Right ventricle myocardium superior (tissue), 1 donor: ENCODE measurements at regions not wholly inside any gene's neighbourhood (a gene's known extent, or its start where the extent isn't known, plus 50 kb on each side); places are given as distances from the start of the nearest gene placed in this dataset.
"Not testable (repeated sequence)": the region's sequence is repeated elsewhere in the genome, so short reads cannot be mapped to it uniquely, and the experiment has no call there.

Experiments used
- ATAC-seq: fragments of 200-7000 bp; cut with Tn5 transposase; one replicate; pipeline ENCODE4 v1.9.1; 2020; ENCODE audit warnings: mild to moderate bottlenecking; ENCODE audit not compliant: poor library complexity
- DNase-seq: peaks from one replicate; pipeline ENCODE4 v3.0.0-alpha.2; 2020
- intact Hi-C: fragments of 100-400 bp; cut with DNase I; formaldehyde crosslinking; loops from one replicate; pipeline ENCODE4 v1.11.2; 2022
- donor health status: DM: no; HTN: yes; CAD: no; lungs with severe emphysema.

GRCh38 chr14:53409969-53410368 is 256.8 kb upstream of the DDHD1 start:
- no peak for DNase-seq
- intact Hi-C loops: no loop called here
- no peak for ATAC-seq

DNA sequence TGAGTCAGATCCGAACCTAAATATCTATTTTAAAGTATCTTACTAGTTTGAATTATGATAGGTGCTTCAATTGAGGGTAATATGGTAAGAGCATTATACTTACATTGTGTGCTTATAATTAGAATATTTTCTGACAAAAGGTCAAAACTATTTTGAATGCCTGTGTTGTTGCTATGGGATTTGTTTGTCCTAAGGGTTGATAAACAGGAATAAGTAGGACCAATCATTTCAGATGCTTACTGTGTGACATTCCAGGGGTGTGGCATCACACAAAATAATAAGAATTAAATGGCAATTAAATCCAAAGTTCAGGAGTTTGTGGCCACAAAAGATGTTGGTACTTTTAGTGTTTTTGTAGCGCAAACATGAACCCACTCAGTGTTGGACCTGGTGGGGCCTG is 256.2 kb upstream of the DDHD1 start:
- ATAC-seq: peak; percentile 91
- intact Hi-C loops: no loop called here

GRCh38 chr14:53408175-53408879 is 255.2 kb upstream of the DDHD1 start:
- intact Hi-C loops: no loop called here
- DNase-seq (no peak), ATAC-seq (peak; percentile 62)

More for the DNA sequence above, 256.2 kb upstream of the DDHD1 start:
- DNase-seq: no peak

GRCh38 chr14:53406519-53406918 is 253.4 kb upstream of the DDHD1 start:
- intact Hi-C loops: no loop called here
- DNase-seq (no peak), ATAC-seq (no peak)

GRCh38 chr14:53401646-53402045 is 248.5 kb upstream of the DDHD1 start:
- intact Hi-C loops: no loop called here
- ATAC-seq (no peak), DNase-seq (no peak)

DNA sequence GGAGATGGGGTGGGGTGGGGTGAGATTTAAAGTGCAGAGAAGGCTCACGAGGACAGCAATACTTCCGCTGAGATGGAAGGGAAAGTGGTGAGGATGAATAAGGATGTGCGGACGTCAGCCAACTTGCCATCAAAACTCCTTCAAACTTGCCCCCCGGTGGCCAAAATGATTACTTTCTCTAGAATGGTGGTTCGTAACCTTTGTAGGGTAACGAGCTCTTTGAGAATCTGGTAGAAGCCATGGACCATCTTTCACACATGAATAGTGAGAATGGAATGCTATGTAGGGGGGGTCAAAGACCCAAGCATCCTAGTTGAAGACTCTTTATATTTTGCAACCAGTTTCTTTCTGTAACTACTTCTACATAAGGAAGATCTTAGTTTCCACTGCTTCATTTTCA is 245.9 kb upstream of the DDHD1 start:
- DNase-seq: no peak
- no peak for ATAC-seq
- intact Hi-C loops: no loop called here

GRCh38 chr14:53398616-53399015 is 245.5 kb upstream of the DDHD1 start:
- intact Hi-C loops: no loop called here
- DNase-seq: no peak
- no peak for ATAC-seq

DNA sequence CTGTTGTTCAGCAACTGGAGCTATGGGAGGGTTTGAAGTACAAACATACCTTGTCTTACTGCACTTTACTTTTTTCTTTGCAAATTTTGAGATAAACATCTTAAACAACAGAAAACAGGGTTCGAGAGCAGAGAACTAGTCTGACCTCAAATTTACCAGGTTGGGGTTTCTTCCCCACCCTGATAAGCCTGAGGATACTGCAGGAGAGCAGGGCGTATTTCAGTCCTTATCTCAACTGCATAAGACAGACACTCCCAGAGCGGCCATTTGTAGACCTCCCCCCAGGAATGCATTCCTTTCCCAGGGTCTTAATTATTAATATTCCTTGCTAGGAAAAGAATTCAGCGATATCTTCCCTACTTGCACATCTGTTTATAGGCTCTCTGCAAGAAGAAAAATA is 242.1 kb upstream of the DDHD1 start:
- intact Hi-C loops, ATAC-seq, DNase-seq: not testable (repeated sequence)

GRCh38 chr14:53391631-53392285 is 238.6 kb upstream of the DDHD1 start:
- intact Hi-C loops: no loop called here
- DNase-seq (no peak), ATAC-seq (no peak)

DNA sequence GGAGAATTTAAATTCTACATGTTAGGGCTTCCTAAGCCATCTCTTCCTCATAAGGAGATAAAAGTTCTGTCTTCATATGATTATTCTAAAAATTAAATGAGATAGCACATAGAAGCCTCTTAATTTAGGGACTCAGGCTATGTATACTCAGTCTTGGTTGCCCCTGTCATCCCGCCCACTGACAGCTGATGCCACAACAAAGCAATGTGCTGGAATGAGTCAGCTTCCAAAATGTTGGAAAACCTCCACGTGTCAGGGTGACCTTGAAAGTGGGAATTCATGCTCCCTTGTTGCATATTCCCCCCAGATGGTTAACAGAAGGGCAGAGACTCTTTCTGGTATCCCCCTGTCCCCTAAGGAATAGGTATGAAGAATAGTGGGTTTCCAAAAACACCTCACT is 238.0 kb upstream of the DDHD1 start:
- intact Hi-C loops: no loop called here
- ATAC-seq (no peak), DNase-seq (no peak)

- intact Hi-C loops: no loop called here
- ATAC-seq (no peak), DNase-seq (no peak)
Measured at GRCh38 chr14:53390008-53390407, 236.9 kb upstream of the DDHD1 start.

DNA sequence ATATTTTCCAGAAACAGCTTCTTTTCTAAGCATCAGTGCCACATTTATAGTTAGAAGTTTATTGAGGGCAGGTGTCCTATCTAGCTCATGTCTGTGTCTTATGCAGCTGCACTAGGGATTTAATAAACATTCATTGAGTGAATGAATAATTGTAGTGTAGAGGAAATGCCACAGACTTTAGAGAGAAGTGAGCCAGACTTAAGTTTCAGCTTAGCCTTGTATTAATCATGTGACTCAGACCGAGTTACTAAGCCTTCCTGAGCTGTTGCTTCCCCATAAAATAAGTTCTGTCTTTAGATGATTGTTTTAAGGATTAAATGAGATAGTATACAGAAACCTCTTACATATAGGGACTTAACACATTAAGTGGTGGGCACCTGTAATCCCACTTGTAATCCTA is 236.1 kb upstream of the DDHD1 start:
- no peak for ATAC-seq
- intact Hi-C loops: no loop called here
- no peak for DNase-seq

DNA sequence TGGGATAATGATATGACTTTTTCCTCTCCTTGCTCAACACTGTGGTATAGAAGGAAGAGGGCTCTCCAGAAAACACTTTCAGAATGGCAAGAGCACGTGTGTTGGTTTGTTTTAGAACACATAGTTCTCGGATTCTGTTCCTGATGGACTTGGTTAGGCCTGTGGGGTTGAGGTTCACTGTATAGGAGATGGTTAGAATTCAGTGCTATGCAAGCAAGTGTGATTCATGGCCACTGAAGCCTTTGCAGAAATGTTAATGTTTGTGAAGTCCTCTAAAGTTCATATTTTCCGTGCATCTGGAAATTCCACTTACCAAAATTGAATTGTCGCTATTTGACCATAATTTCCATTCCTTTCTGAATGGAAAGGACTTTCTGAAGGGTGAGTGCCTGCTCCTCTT is 233.2 kb upstream of the DDHD1 start:
- DNase-seq: no peak
- intact Hi-C loops: no loop called here
- no peak for ATAC-seq

- ATAC-seq (no peak), DNase-seq (no peak)
- intact Hi-C loops: no loop called here
Measured at GRCh38 chr14:53384536-53384935, 231.4 kb upstream of the DDHD1 start.

DNA sequence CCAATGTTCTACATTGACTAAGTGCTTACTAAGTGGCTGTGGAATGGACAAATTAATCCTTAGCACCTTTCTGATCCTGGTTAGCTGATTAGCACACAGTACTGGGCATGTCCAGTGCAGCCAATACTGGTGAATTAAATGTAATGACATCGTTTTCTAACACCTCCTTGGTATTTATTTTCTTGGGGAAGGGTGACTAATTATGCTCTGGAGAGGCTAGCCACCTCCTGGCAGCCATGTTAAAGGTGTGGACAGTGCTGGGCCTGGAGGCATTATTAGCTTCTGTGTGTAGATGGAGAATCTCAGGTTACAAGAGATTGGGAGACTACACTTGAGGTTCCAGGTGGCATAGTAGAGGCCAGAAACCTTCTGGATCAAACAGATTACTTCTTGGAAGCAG is 230.9 kb upstream of the DDHD1 start:
- DNase-seq: no peak
- ATAC-seq: no peak
- intact Hi-C loops: no loop called here

DNA sequence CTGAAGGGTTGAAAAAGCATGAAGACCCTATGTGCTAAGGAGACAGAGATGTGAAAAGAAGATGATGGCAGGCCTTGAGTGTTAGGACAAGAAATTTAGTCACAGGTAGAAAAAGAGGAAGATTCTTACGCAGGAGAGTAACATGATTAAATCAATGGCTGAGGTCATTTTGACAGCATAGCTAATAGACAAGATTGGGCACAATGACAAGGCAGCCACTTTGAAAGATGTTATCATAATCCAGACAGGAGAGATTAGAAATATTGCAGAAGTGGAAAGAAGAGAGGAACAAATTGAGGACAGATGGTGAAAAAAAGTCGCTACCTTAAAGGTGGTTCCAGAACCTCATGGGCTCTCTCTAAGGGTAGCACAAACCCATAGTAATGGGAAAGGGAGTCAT is 228.8 kb upstream of the DDHD1 start:
- DNase-seq (no peak), ATAC-seq (no peak)
- intact Hi-C loops: no loop called here

- DNase-seq (no peak), ATAC-seq (no peak)
- intact Hi-C loops: no loop called here
Measured at GRCh38 chr14:53380867-53381225, 227.7 kb upstream of the DDHD1 start.

DNA sequence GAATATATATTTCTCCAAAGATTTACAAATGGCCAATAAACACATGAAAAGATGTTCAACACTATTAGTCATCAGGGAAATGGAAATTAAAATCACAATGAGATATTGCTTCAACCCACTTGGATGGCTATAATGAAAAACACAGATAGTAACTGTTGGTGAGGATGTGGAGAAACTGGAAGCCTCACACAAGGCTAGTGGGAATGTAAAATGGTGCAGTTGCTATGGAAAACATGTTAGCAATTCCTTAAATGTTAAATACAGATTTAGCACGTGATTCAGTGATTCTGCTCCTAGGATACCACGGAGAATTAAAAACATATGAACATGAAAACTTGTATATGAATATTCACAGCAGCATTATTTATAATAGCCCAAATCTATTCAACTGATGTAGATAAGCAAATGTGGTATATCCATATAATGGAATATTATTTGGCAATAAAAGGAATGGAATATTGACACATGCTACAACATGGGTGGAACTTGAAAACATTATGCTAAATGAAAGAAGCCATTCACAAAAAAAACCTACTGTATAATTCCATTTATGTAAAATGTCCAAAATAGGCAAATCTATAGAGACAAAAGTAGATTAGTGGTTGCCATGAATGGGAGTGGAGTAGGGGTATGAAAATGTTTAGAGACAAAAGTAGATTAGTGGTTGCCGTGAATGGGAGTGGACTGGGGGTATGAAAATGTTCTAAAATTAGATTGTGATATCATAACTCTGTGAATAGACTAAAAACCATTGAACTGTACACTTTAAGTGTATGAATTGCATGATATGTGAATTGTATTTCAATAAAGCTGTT is 227.1 kb upstream of the DDHD1 start:
- ATAC-seq (no peak), DNase-seq (no peak)
- intact Hi-C loops: no loop called here

DNA sequence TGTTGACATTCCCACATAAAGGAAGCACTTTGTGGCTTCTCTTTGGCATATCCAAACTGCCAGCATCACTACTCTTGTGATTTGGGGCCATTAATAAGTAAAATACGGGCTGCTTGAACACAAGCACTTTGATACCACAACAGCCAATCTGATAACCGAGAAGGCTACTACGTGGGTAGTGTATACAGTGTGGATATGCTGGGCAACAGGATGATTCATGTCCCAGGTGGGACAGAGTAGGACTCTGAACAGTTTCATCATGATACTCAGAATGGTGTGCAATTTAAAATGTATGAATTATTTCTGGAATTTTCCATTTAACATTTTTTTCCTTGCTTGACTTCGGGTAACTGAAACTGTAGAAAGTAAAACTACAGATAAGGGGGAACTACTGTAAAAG is 225.0 kb upstream of the DDHD1 start:
- no peak for DNase-seq
- intact Hi-C loops: no loop called here
- ATAC-seq: no peak

- intact Hi-C loops: no loop called here
- ATAC-seq (no peak), DNase-seq (no peak)
Measured at GRCh38 chr14:53376064-53376463, 222.9 kb upstream of the DDHD1 start.
